ENCODE measurements at regions not wholly inside any gene's neighbourhood (a gene's known extent, or its start where the extent isn't known, plus 50 kb on each side); places are given as distances from the start of the nearest gene placed in this dataset.

DNA sequence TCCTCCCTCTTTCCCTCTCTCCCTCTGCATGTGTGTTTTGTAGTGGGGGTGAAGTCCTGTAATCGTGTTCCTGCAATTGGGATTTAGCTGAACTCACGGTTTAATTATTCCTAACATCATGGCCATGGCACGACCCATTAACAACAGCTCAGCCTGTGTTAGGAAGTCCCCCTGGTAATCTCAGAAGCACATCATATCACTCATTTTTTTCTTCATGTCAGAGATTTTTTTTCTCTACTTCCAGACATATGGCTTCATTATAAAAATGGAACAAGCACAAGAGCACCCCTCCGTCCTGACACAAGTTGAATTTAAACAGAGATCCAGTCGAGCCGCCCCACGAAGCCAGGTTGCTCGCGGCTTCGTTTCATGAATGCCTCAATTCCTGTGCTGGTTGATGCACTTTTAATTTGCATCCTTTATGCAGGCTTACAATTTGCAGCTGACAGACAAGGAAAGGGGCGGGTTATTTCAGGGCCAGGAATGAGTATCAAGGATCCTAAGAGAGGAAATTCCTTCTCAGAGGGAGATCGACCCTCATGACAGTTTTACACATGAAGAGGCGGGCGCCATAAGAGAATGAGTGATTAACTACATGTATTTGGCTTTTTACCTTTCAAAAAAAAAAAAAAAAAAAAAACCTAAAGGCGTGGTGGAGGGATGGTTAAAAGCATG is 192.9 kb downstream of the MAF start:
- Histone ChIP-seq H2AFZ (ENCODE audit: low read depth, low read length) (no peak overlapping the region), H3K4me1 (ENCODE audit: insufficient read depth, low read length) (peaks cover 5% of the 10 kb centered on the region), H3K27me3 (ENCODE audit: insufficient read depth, low read length, poor library complexity) (no peaks in the 10 kb centered on the region)

DNA sequence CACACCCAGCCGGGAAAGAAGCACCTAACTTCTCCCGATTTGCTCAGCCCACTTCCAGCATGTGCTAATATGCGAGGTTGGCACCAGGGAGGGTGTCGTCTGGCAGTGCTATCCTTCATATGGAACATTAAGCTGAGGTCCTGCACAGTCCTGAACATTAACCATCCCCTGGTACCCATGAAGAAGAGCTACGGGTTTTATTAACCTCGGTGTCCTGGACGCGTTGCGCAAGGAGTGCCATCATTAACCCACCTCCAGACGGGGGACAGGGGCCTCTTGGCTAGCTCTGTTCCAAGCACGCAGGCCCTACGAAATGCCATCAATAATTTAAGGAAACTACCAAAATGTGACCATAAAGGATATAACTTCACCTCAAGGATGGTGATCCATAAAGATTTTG is 193.5 kb downstream of the MAF start:
- Histone ChIP-seq H3K36me3 (ENCODE audit: insufficient read depth, low read length) (no peaks in the 10 kb centered on the region), H3K4me3 (ENCODE audit: low read depth in 1 of 2, low read length in 2 of 2) (no peak overlapping the region), H3K9me3 (ENCODE audit: insufficient read depth, low read length, severe bottlenecking) (no peaks in the 10 kb centered on the region), H3K4me2 (ENCODE audit: insufficient read depth, low read length) (no peak overlapping the region), H3K27me3 (ENCODE audit: insufficient read depth, low read length, poor library complexity) (no peaks in the 10 kb centered on the region), H3K4me1 (ENCODE audit: insufficient read depth, low read length) (no peaks in the 10 kb centered on the region), H4K20me1 (ENCODE audit: insufficient read depth, low read length) (no peaks in the 10 kb centered on the region), H3K9ac (ENCODE audit: low read depth, low read length) (no peak overlapping the region), H3K27ac (ENCODE audit: low read length) (no peak overlapping the region), H3K79me2 (ENCODE audit: insufficient read depth, low read length) (no peaks in the 10 kb centered on the region), H2AFZ (ENCODE audit: low read depth, low read length) (no peak overlapping the region)
- ATAC-seq (ENCODE audit: insufficient read depth, low read depth) (no peak), DNase-seq (no peak)
- TF ChIP-seq EZH2 (IDR thresholded peaks at IDR 0.05; ENCODE audit: borderline replicate concordance, low read depth, low read length, severe bottlenecking), result no peak
- TF ChIP-seq, protein P1, sequence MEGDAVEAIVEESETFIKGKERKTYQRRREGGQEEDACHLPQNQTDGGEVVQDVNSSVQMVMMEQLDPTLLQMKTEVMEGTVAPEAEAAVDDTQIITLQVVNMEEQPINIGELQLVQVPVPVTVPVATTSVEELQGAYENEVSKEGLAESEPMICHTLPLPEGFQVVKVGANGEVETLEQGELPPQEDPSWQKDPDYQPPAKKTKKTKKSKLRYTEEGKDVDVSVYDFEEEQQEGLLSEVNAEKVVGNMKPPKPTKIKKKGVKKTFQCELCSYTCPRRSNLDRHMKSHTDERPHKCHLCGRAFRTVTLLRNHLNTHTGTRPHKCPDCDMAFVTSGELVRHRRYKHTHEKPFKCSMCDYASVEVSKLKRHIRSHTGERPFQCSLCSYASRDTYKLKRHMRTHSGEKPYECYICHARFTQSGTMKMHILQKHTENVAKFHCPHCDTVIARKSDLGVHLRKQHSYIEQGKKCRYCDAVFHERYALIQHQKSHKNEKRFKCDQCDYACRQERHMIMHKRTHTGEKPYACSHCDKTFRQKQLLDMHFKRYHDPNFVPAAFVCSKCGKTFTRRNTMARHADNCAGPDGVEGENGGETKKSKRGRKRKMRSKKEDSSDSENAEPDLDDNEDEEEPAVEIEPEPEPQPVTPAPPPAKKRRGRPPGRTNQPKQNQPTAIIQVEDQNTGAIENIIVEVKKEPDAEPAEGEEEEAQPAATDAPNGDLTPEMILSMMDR (IDR thresholded peaks at IDR 0.05; ENCODE audit: borderline replicate concordance, extremely low read depth, low read length, poor library complexity, severe bottlenecking), result no peak

More for the DNA sequence above, 192.9 kb downstream of the MAF start:
- Histone ChIP-seq H3K79me2 (ENCODE audit: insufficient read depth, low read length) (no peaks in the 10 kb centered on the region), H3K9me3 (ENCODE audit: insufficient read depth, low read length, severe bottlenecking) (no peaks in the 10 kb centered on the region), H3K4me2 (ENCODE audit: insufficient read depth, low read length) (no peak overlapping the region), H3K36me3 (ENCODE audit: insufficient read depth, low read length) (no peaks in the 10 kb centered on the region), H3K27ac (ENCODE audit: low read length) (no peak overlapping the region), H3K4me3 (ENCODE audit: low read depth in 1 of 2, low read length in 2 of 2) (no peak overlapping the region), H3K9ac (ENCODE audit: low read depth, low read length) (no peak overlapping the region), H4K20me1 (ENCODE audit: insufficient read depth, low read length) (no peaks in the 10 kb centered on the region)
- DNase-seq (no peak), ATAC-seq (ENCODE audit: insufficient read depth, low read depth) (no peak)
- TF ChIP-seq EZH2 (IDR thresholded peaks at IDR 0.05; ENCODE audit: borderline replicate concordance, low read depth, low read length, severe bottlenecking), result no peak
- TF ChIP-seq, protein P1 (IDR thresholded peaks at IDR 0.05; ENCODE audit: borderline replicate concordance, extremely low read depth, low read length, poor library complexity, severe bottlenecking), result no peak

DNA sequence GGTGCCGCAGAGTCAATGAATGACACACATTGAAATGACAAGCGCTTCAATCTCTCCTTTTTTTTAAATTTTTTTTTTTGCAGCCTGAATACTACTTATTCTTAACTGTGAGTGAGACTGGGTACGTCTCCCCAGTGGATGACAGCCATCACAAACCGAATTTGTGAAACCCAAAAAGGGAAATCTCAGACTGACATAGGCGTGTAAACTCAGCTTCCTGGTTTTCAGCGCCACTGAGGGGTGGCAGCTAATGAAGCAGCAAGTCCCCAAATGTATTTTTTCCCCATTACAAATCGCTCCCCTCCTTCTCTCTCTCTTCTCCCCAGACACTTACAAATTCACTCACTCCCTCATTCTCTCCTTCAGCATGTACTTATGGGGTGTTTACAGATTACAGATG is 196.0 kb downstream of the MAF start:
- Histone ChIP-seq H3K4me2 (ENCODE audit: insufficient read depth, low read length) (no peak overlapping the region), H3K9me3 (ENCODE audit: insufficient read depth, low read length, severe bottlenecking) (no peaks in the 10 kb centered on the region), H3K27me3 (ENCODE audit: insufficient read depth, low read length, poor library complexity) (no peaks in the 10 kb centered on the region), H3K4me1 (ENCODE audit: insufficient read depth, low read length) (no peaks in the 10 kb centered on the region), H2AFZ (ENCODE audit: low read depth, low read length) (no peak overlapping the region), H3K79me2 (ENCODE audit: insufficient read depth, low read length) (no peaks in the 10 kb centered on the region), H3K4me3 (ENCODE audit: low read depth in 1 of 2, low read length in 2 of 2) (no peak overlapping the region), H3K9ac (ENCODE audit: low read depth, low read length) (no peak overlapping the region), H4K20me1 (ENCODE audit: insufficient read depth, low read length) (no peaks in the 10 kb centered on the region), H3K27ac (ENCODE audit: low read length) (no peak overlapping the region), H3K36me3 (ENCODE audit: insufficient read depth, low read length) (no peaks in the 10 kb centered on the region)
- no peak for DNase-seq
- ATAC-seq (ENCODE audit: insufficient read depth, low read depth), result no peak
- TF ChIP-seq, protein P1 (IDR thresholded peaks at IDR 0.05; ENCODE audit: borderline replicate concordance, extremely low read depth, low read length, poor library complexity, severe bottlenecking), result no peak

All from DND-41 (cell line).